Neuronal stem cell (in vitro differentiated cells): ENCODE measurements at regions not wholly inside any gene's neighbourhood (a gene's known extent, or its start where the extent isn't known, plus 50 kb on each side); places are given as distances from the start of the nearest gene placed in this dataset.
A peak's percentile ranks its signal among the peaks of the same experiment; 100 is the strongest.

Source experiments
- DNase-seq: peaks from one replicate; pipeline ENCODE4 v3.0.0-alpha.2; 2013; ENCODE audit warnings: low spot score
- H2AFZ ChIP-seq: one replicate; pipeline ENCODE4 v1.6.1; 2013; ENCODE audit warnings: mild to moderate bottlenecking, low read length, inconsistent platforms
- H2AK5ac ChIP-seq: 2 replicates; pipeline ENCODE4 v1.6.1; 2013; ENCODE audit warnings: low read depth, mild to moderate bottlenecking, inconsistent platforms, low read length, moderate library complexity, mixed read lengths
- H2BK120ac ChIP-seq: 2 replicates; pipeline ENCODE4 v1.6.1; 2013; ENCODE audit warnings: low read depth, mild to moderate bottlenecking, inconsistent platforms, low read length, moderate library complexity, mixed read lengths
- H2BK12ac ChIP-seq: one replicate; pipeline ENCODE4 v1.6.1; 2013; ENCODE audit warnings: low read length, inconsistent platforms
- H2BK15ac ChIP-seq: 2 replicates; pipeline ENCODE4 v1.6.1; 2013; ENCODE audit warnings: mild to moderate bottlenecking, low read length, inconsistent platforms, mixed read lengths
- H2BK5ac ChIP-seq: one replicate; pipeline ENCODE4 v1.6.1; 2013; ENCODE audit warnings: inconsistent platforms, mild to moderate bottlenecking, low read length, moderate library complexity
- H3K14ac ChIP-seq: one replicate; pipeline ENCODE4 v1.6.1; 2013; ENCODE audit warnings: low read length, inconsistent platforms
- H3K18ac ChIP-seq: 2 replicates; pipeline ENCODE4 v1.6.1; 2013; ENCODE audit warnings: low read length, inconsistent platforms
- H3K23ac ChIP-seq: 2 replicates; pipeline ENCODE4 v1.6.1; 2013; ENCODE audit warnings: low read depth, mild to moderate bottlenecking, mixed read lengths, low read length, inconsistent platforms; ENCODE audit not compliant: poor library complexity
- H3K27ac ChIP-seq: replicated peaks from 3 replicates; pipeline ENCODE4 v1.5.1; 2013; ENCODE audit warnings: low read length, inconsistent platforms
- H3K27me3 ChIP-seq, 3 experiments: 2 replicates each; pipeline ENCODE4 v1.6.1; 2013; ENCODE audit warnings: low read length in 3 of 3, mild to moderate bottlenecking in 2 of 3, inconsistent platforms in 1 of 3, low read depth in 1 of 3, mixed read lengths in 1 of 3, moderate library complexity in 1 of 3; ENCODE audit not compliant: control insufficient read depth in 3 of 3, insufficient read depth in 3 of 3
- H3K36me3 ChIP-seq, 2 donors: replicated peaks in 1 of 2; 2 replicates each; pipeline ENCODE4 v1.6.1; 2013; ENCODE audit warnings: low read length in 2 of 2; ENCODE audit not compliant: control insufficient read depth in 2 of 2, insufficient read depth in 2 of 2
- H3K4ac ChIP-seq: 2 replicates; pipeline ENCODE4 v1.6.1; 2013; ENCODE audit warnings: inconsistent platforms, mild to moderate bottlenecking, low read length, moderate library complexity
- H3K4me1 ChIP-seq, 2 donors: 1 replicate in 1 of 2; 2 replicates in 1 of 2; pipeline ENCODE4 v1.6.1; 2013; ENCODE audit warnings: low read length in 2 of 2, low read depth in 1 of 2; ENCODE audit not compliant: control insufficient read depth in 2 of 2, insufficient read depth in 1 of 2
- H3K4me2 ChIP-seq: one replicate; pipeline ENCODE4 v1.6.1; 2013; ENCODE audit warnings: mild to moderate bottlenecking, low read length, inconsistent platforms; ENCODE audit not compliant: insufficient read depth, poor library complexity, severe bottlenecking
- H3K4me3 ChIP-seq, 2 donors: 2 replicates each; pipeline ENCODE4 v1.5.1; 2013; ENCODE audit warnings: low read length in 2 of 2, mild to moderate bottlenecking in 2 of 2, inconsistent platforms in 1 of 2, moderate library complexity in 1 of 2
- H3K79me1 ChIP-seq: one replicate; pipeline ENCODE4 v1.6.1; 2013; ENCODE audit warnings: low read depth, mild to moderate bottlenecking, inconsistent platforms, low read length, moderate library complexity
- H3K9ac ChIP-seq: one replicate; pipeline ENCODE4 v1.6.1; 2013; ENCODE audit warnings: mild to moderate bottlenecking, low read depth, low read length, inconsistent platforms; ENCODE audit not compliant: poor library complexity
- H3K9me3 ChIP-seq, 2 donors: replicated peaks in 1 of 2; 2 replicates each; pipeline versions ENCODE3 to v1.6.1; 2013; ENCODE audit warnings: low read length in 2 of 2, mild to moderate bottlenecking in 2 of 2, inconsistent platforms in 1 of 2, low read depth in 1 of 2, mixed read lengths in 1 of 2, moderate library complexity in 1 of 2; ENCODE audit not compliant: control insufficient read depth in 2 of 2, insufficient read depth in 1 of 2
- H4K8ac ChIP-seq: one replicate; pipeline ENCODE4 v1.6.1; 2013; ENCODE audit warnings: low read depth, mild to moderate bottlenecking, inconsistent platforms, low read length, moderate library complexity
- H4K91ac ChIP-seq: one replicate; pipeline ENCODE4 v1.6.1; 2013; ENCODE audit warnings: low read length, low read depth, mild to moderate bottlenecking, inconsistent platforms; ENCODE audit not compliant: poor library complexity
- WGBS, 2 donors: extraction: QIAGEN DNeasy Blood & Tissue Kit; methylation state at CpG; one replicate each; pipeline ENCODE4 v1.1.7; 2013; ENCODE audit warnings: missing lambda C conversion rate in 2 of 2, mixed read lengths in 1 of 2; ENCODE audit not compliant: insufficient read length in 2 of 2, insufficient replicate concordance in 1 of 2; ENCODE audit errors: extremely low coverage in 2 of 2; 5-methylcytosine and 5-hydroxymethylcytosine counted together

DNA sequence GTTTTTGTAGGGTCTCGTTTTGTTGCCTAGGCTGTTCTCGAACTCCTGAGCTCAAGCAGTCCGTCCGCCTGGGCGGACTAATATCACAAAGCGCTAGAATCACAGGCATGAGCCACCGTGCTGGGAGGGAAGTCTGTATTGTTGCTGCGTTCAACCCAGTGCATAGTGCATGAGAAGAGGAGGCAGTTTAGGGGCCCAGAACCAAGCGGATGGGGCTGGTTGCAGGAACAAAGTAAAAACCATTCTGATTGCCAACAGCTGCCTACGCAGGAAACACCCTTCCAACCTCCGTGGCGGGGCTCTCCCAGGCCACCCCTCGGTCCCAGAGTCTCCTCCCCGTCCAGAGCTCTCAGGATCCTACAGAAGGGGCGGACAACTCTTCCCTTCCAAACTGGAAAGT lies 87.1 kb downstream of the ANXA2R start:
- H3K4ac ChIP-seq: no peak overlapping the region
- H3K79me1 ChIP-seq: no peaks in the 10 kb centered on the region
- H3K4me1 ChIP-seq: no peaks in the 10 kb centered on the region
- H3K9ac ChIP-seq: no peak overlapping the region
- no peak overlapping the region for H3K23ac ChIP-seq
- H3K14ac ChIP-seq: no peak overlapping the region
- no peak for DNase-seq
- H2BK120ac ChIP-seq: no peak overlapping the region
- peaks cover 0 to 4% (median 0%) of the 10 kb centered on the region in 3 experiments for H3K27me3 ChIP-seq
- H2BK12ac ChIP-seq: no peak overlapping the region
- no CpG with 5 or more reads among the region's 15 CpGs for WGBS, 2 donors
- H2AK5ac ChIP-seq: peak overlapping the region; percentile 46
- peaks cover 0 to 2% of the 10 kb centered on the region in 2 donors for H3K9me3 ChIP-seq
- H3K4me2 ChIP-seq: no peak overlapping the region
- no peak overlapping the region for H2AFZ ChIP-seq
- H4K8ac ChIP-seq: no peak overlapping the region
- H2BK5ac ChIP-seq: no peak overlapping the region
- H3K27ac ChIP-seq: no peak overlapping the region
- H2BK15ac ChIP-seq: no peak overlapping the region
- H3K36me3 ChIP-seq: no peaks in the 10 kb centered on the region
- H3K18ac ChIP-seq: no peak overlapping the region
- no peak overlapping the region for H4K91ac ChIP-seq
- no peak overlapping the region for H3K4me3 ChIP-seq

DNA sequence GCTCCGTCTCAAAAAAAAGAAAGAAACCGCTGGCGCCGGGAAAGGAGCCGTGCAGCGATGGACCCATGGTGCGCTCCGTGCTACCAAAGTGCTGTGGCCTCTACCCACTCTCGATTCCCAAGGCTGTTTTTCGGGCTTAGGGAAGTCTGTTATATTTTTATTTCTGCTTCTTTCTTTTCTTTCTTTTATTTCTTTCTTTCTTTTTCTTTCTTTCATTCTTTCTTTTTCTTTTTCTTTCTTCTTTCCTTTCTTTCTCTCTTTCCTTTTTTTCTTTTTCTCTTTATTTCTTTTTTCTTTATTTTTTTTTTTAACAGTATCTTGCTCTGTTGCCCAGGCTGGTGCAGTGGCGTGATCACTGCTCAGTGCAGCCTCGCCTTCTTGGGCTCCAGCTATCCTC lies 87.5 kb downstream of the ANXA2R start:
- WGBS, 2 donors: no CpG with 5 or more reads among the region's 12 CpGs
- no peak overlapping the region for H3K4me3 ChIP-seq
- no peak for DNase-seq

DNA sequence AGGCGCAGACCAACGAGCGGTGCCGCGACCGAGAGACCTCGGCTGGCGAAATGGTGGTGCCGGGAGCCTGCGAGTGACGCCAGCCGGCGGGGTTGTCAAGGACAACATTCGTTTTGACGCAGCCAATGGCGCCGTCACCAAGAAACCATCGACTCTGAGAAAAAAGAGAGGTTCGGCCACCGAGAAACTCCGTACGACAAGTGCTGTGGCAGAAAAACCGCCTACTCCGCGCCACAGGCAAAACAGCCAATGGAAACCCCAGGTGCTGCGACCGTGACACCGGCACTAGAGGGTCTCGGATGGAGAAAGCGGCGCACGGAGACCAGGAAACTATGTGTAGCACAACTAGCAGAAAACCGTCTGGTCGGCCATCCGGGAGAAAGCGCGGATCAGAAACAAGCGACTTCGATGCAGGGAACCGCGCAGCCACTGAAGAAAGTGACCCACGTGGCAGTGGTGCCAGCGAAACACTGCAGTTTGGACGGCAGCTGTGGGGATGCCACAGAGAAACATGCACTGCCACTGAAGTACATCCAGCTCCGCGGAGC lies 88.8 kb downstream of the ANXA2R start:
- no peak overlapping the region for H3K27ac ChIP-seq
- peak overlapping the region; percentile 72 for H2BK120ac ChIP-seq
- no peak overlapping the region for H2BK5ac ChIP-seq
- H3K36me3 ChIP-seq: no peaks in the 10 kb centered on the region
- no peak for DNase-seq
- WGBS, 2 donors: no CpG with 5 or more reads among the region's 46 CpGs
- no peaks in the 10 kb centered on the region for H3K27me3 ChIP-seq
- H2BK15ac ChIP-seq: no peak overlapping the region
- peaks cover 0 to 2% of the 10 kb centered on the region in 2 donors for H3K9me3 ChIP-seq
- H4K8ac ChIP-seq: no peak overlapping the region
- H2AFZ ChIP-seq: no peak overlapping the region
- H2AK5ac ChIP-seq: no peak overlapping the region
- H3K4me3 ChIP-seq: no peak overlapping the region
- no peaks in the 10 kb centered on the region for H3K79me1 ChIP-seq
- H3K4me2 ChIP-seq: no peak overlapping the region
- H4K91ac ChIP-seq: no peak overlapping the region
- H3K18ac ChIP-seq: peak overlapping the region; percentile 64
- no peaks in the 10 kb centered on the region for H3K4me1 ChIP-seq
- peak overlapping the region; percentile 20 for H3K23ac ChIP-seq
- H3K14ac ChIP-seq: peak overlapping the region; percentile 6
- H3K4ac ChIP-seq: no peak overlapping the region
- H2BK12ac ChIP-seq: no peak overlapping the region
- no peak overlapping the region for H3K9ac ChIP-seq

More for the DNA sequence above, 87.5 kb downstream of the ANXA2R start:
- Histone ChIP-seq H3K4me1 (no peaks in the 10 kb centered on the region), H3K79me1 (no peaks in the 10 kb centered on the region), H4K8ac (no peak overlapping the region), H4K91ac (no peak overlapping the region), H2AFZ (no peak overlapping the region), H3K36me3 (no peaks in the 10 kb centered on the region), H3K4ac (no peak overlapping the region), H3K23ac (no peak overlapping the region), H3K9me3 (peaks cover 0 to 2% of the 10 kb centered on the region in 2 donors), H3K18ac (no peak overlapping the region), H2BK5ac (no peak overlapping the region), H3K27ac (no peak overlapping the region), H3K14ac (no peak overlapping the region), H2BK120ac (no peak overlapping the region), H2AK5ac (peak overlapping the region; percentile 46), H2BK15ac (no peak overlapping the region), H3K4me2 (no peak overlapping the region), H3K9ac (no peak overlapping the region), H3K27me3 (peaks cover 0 to under 1% (median 0%) of the 10 kb centered on the region in 3 experiments), H2BK12ac (no peak overlapping the region)

DNA sequence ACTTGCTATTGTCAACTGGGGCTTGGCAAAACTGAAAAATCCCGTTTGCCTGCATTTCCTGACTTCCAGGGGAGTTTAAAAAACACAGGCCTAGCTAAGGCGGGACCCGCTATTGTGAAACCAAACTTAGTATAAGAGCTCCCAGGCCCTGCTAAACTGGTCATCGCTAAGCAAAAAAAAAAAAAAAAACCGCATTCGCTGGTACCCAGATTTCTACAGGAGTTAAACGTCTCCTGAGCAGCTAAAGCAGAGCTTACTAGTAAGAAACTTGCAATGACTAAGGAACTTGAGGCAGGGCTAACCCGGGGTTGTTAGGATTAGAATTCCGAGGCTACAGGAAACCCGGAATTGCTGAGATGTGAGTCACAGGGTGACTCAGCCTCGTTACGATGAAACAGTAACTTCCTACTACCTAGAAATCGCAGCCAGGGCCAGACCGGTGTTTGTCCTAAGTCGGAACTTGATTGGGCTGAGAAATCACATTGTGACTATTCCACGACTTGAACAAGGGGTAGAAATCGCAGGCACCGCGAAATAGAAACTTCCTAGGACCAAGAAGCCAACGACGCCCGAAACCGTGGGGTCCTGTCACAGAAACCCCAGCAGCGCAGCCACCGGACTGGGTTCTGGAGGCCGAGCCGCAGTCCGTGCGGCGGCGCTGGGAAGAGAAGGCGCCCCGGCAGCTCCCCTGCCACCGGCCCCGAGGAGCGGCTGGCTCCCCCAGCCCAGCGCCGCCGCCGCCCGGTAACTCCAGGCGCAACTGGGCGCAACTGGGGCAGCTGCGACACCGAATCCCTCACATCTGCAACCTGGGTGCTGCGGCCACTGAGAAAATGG lies 89.4 kb downstream of the ANXA2R start:
- H3K9me3 ChIP-seq: peaks cover 0 to 2% of the 10 kb centered on the region in 2 donors
- no peak overlapping the region for H3K14ac ChIP-seq
- no peak overlapping the region for H2BK120ac ChIP-seq
- no peaks in the 10 kb centered on the region for H3K4me1 ChIP-seq
- H2AK5ac ChIP-seq: no peak overlapping the region
- H3K27me3 ChIP-seq: no peaks in the 10 kb centered on the region
- H3K23ac ChIP-seq: no peak overlapping the region
- H3K27ac ChIP-seq: no peak overlapping the region
- no peak overlapping the region for H3K4me2 ChIP-seq
- peak overlapping the region; percentile 22 for H2AFZ ChIP-seq
- H3K4me3 ChIP-seq: no peak overlapping the region
- no peak overlapping the region for H2BK15ac ChIP-seq
- no peak overlapping the region for H2BK12ac ChIP-seq
- no peak for DNase-seq
- H3K36me3 ChIP-seq: no peaks in the 10 kb centered on the region
- H4K91ac ChIP-seq: no peak overlapping the region
- no peak overlapping the region for H2BK5ac ChIP-seq
- no peak overlapping the region for H3K18ac ChIP-seq
- no peak overlapping the region for H4K8ac ChIP-seq
- WGBS, 2 donors: no CpG with 5 or more reads among the region's 46 CpGs
- H3K9ac ChIP-seq: no peak overlapping the region
- H3K4ac ChIP-seq: no peak overlapping the region
- H3K79me1 ChIP-seq: no peaks in the 10 kb centered on the region
